UCSD-AML1 (cell line): ENCODE measurements at regions not wholly inside any gene's neighbourhood (a gene's known extent, or its start where the extent isn't known, plus 50 kb on each side); places are given as distances from the start of the nearest gene placed in this dataset.
"Not testable (repeated sequence)": the region's sequence is repeated elsewhere in the genome, so short reads cannot be mapped to it uniquely, and the experiment has no call there.

Experiments used
- DNase-seq: peaks from one replicate; lab custom pipeline; 2025; ENCODE audit not compliant: unreplicated experiment; lab: John Stamatoyannopoulos, UW

GRCh38 chr20:22941550-22941949 lies 93.6 kb upstream of the SSTR4 start:
- DNase-seq = no peak

GRCh38 chr20:22942742-22943141 lies 92.4 kb upstream of the SSTR4 start:
- DNase-seq = no peak

- DNase-seq = no peak
Observed at GRCh38 chr20:22944062-22944461, 91.0 kb upstream of the SSTR4 start.

GRCh38 chr20:22944936-22945335 lies 90.2 kb upstream of the SSTR4 start:
- DNase-seq = no peak

GRCh38 chr20:22946596-22946995 lies 88.5 kb upstream of the SSTR4 start:
- DNase-seq = no peak

GRCh38 chr20:22949331-22950109 lies 85.6 kb upstream of the SSTR4 start:
- DNase-seq = no peak

GRCh38 chr20:22951966-22952365 lies 83.1 kb upstream of the SSTR4 start:
- DNase-seq = no peak

- DNase-seq = no peak
Observed at GRCh38 chr20:22954661-22955060, 80.5 kb upstream of the SSTR4 start.

GRCh38 chr20:22958390-22958789 lies 76.7 kb upstream of the SSTR4 start:
- no peak for DNase-seq

- no peak for DNase-seq
Observed at GRCh38 chr20:22962567-22963439, 72.3 kb upstream of the SSTR4 start.

- DNase-seq = no peak
Observed at GRCh38 chr20:22963581-22963980, 71.5 kb upstream of the SSTR4 start.

GRCh38 chr20:22966787-22967464 lies 68.2 kb upstream of the SSTR4 start:
- no peak for DNase-seq

- not testable (repeated sequence) for DNase-seq
Observed at GRCh38 chr20:22967706-22968105, 67.4 kb upstream of the SSTR4 start.

GRCh38 chr20:22969031-22969430 lies 66.1 kb upstream of the SSTR4 start:
- not testable (repeated sequence) for DNase-seq

GRCh38 chr20:22971077-22971476 lies 64.0 kb upstream of the SSTR4 start:
- DNase-seq = not testable (repeated sequence)

GRCh38 chr20:22974354-22974753 lies 60.8 kb upstream of the SSTR4 start:
- DNase-seq = no peak

- no peak for DNase-seq
Observed at GRCh38 chr20:22977047-22977785, 57.9 kb upstream of the SSTR4 start.

GRCh38 chr20:22984008-22984407 lies 51.1 kb upstream of the SSTR4 start:
- no peak for DNase-seq

GRCh38 chr20:22984606-22985005 lies 50.5 kb upstream of the SSTR4 start:
- peak; percentile 89 for DNase-seq

- no peak for DNase-seq
Observed at GRCh38 chr20:22985239-22985778, 49.8 kb upstream of the SSTR4 start.
